SIG-M5 treated with dmso at 0.1 percent for 504 hours (cell line): ENCODE measurements at regions not wholly inside any gene's neighbourhood (a gene's known extent, or its start where the extent isn't known, plus 50 kb on each side); places are given as distances from the start of the nearest gene placed in this dataset.

Experiments used
- DNase-seq: peaks from one replicate; lab custom pipeline; 2025; ENCODE audit not compliant: unreplicated experiment; lab: John Stamatoyannopoulos, UW

- DNase-seq: no peak
These were observed 317.0 kb downstream of the CTTN start for GRCh38 chr11:70715166-70715951.

GRCh38 chr11:70716216-70716615 is 317.9 kb downstream of the CTTN start:
- DNase-seq: no peak

- no peak for DNase-seq
These were observed 318.9 kb downstream of the CTTN start for GRCh38 chr11:70716986-70717775.

- no peak for DNase-seq
These were observed 319.7 kb downstream of the CTTN start for GRCh38 chr11:70717936-70718595.

- DNase-seq: no peak
These were observed 321.2 kb downstream of the CTTN start for GRCh38 chr11:70719516-70719915.

GRCh38 chr11:70720281-70720680 is 322.0 kb downstream of the CTTN start:
- no peak for DNase-seq

GRCh38 chr11:70721006-70721405 is 322.7 kb downstream of the CTTN start:
- no peak for DNase-seq

- no peak for DNase-seq
These were observed 326.9 kb downstream of the CTTN start for GRCh38 chr11:70725278-70725677.

- DNase-seq: no peak
These were observed 327.4 kb downstream of the CTTN start for GRCh38 chr11:70725739-70726138.

- no peak for DNase-seq
These were observed 328.7 kb downstream of the CTTN start for GRCh38 chr11:70727021-70727420.

GRCh38 chr11:70727899-70728620 is 329.7 kb downstream of the CTTN start:
- DNase-seq: no peak

GRCh38 chr11:70729949-70730348 is 331.6 kb downstream of the CTTN start:
- no peak for DNase-seq

- DNase-seq: no peak
These were observed 332.1 kb downstream of the CTTN start for GRCh38 chr11:70730411-70730810.

GRCh38 chr11:70731271-70732022 is 333.1 kb downstream of the CTTN start:
- no peak for DNase-seq

- no peak for DNase-seq
These were observed 333.9 kb downstream of the CTTN start for GRCh38 chr11:70732023-70732880.

- DNase-seq: no peak
These were observed 334.5 kb downstream of the CTTN start for GRCh38 chr11:70732881-70733196.

GRCh38 chr11:70733327-70734325 is 335.3 kb downstream of the CTTN start:
- no peak for DNase-seq

- DNase-seq: no peak
These were observed 336.1 kb downstream of the CTTN start for GRCh38 chr11:70734379-70734778.
